GM19035 (cell line): ENCODE measurements at regions not wholly inside any gene's neighbourhood (a gene's known extent, or its start where the extent isn't known, plus 50 kb on each side); places are given as distances from the start of the nearest gene placed in this dataset.
"Not testable (repeated sequence)": the region's sequence is repeated elsewhere in the genome, so short reads cannot be mapped to it uniquely, and the experiment has no call there.

Experiments used
- ATAC-seq: cut with Tn5 transposase; IDR thresholded peaks from one replicate; pipeline ENCODE4 v1.9.1; 2021; ENCODE audit not compliant: unreplicated experiment

- ATAC-seq: no peak
These were observed 887.1 kb downstream of the LRRIQ3 start for GRCh38 chr1:73310797-73311381.

GRCh38 chr1:73306899-73307555 lies 890.9 kb downstream of the LRRIQ3 start:
- no peak for ATAC-seq

- no peak for ATAC-seq
These were observed 924.1 kb downstream of the LRRIQ3 start for GRCh38 chr1:73273886-73274285.

GRCh38 chr1:73245196-73245595 lies 952.8 kb downstream of the LRRIQ3 start:
- ATAC-seq: not testable (repeated sequence)

- ATAC-seq: no peak
These were observed 936.7 kb upstream of the NEGR1 start for GRCh38 chr1:73218995-73219546.

GRCh38 chr1:73205294-73205973 lies 923.1 kb upstream of the NEGR1 start:
- no peak for ATAC-seq

- ATAC-seq: no peak
These were observed 915.6 kb upstream of the NEGR1 start for GRCh38 chr1:73197972-73198371.

GRCh38 chr1:73194965-73195364 lies 912.6 kb upstream of the NEGR1 start:
- no peak for ATAC-seq

- not testable (repeated sequence) for ATAC-seq
These were observed 901.2 kb upstream of the NEGR1 start for GRCh38 chr1:73183581-73183980.

GRCh38 chr1:73181190-73181540 lies 898.8 kb upstream of the NEGR1 start:
- no peak for ATAC-seq

GRCh38 chr1:73180397-73181189 lies 898.3 kb upstream of the NEGR1 start:
- no peak for ATAC-seq

GRCh38 chr1:73176902-73177301 lies 894.6 kb upstream of the NEGR1 start:
- ATAC-seq: no peak

GRCh38 chr1:73167009-73167657 lies 884.8 kb upstream of the NEGR1 start:
- ATAC-seq: no peak

GRCh38 chr1:73162564-73162963 lies 880.2 kb upstream of the NEGR1 start:
- no peak for ATAC-seq

GRCh38 chr1:73161418-73161817 lies 879.1 kb upstream of the NEGR1 start:
- ATAC-seq: no peak

- ATAC-seq: no peak
These were observed 878.4 kb upstream of the NEGR1 start for GRCh38 chr1:73160759-73161158.

GRCh38 chr1:73144311-73144710 lies 862.0 kb upstream of the NEGR1 start:
- no peak for ATAC-seq

- ATAC-seq: no peak
These were observed 854.6 kb upstream of the NEGR1 start for GRCh38 chr1:73136975-73137374.

GRCh38 chr1:73106931-73107330 lies 824.6 kb upstream of the NEGR1 start:
- ATAC-seq: no peak

GRCh38 chr1:73105755-73106154 lies 823.4 kb upstream of the NEGR1 start:
- ATAC-seq: no peak

- ATAC-seq: no peak
These were observed 822.4 kb upstream of the NEGR1 start for GRCh38 chr1:73104749-73105148.
